ENCODE measurements at regions not wholly inside any gene's neighbourhood (a gene's known extent, or its start where the extent isn't known, plus 50 kb on each side); places are given as distances from the start of the nearest gene placed in this dataset.

- DNase-seq (no peak), ATAC-seq (ENCODE audit: low read depth) (no peak)
- ChIA-PET POLR2A (no interaction called here), CTCF (no interaction called here)
- no peak overlapping the region for H3K27ac Mint-ChIP-seq
- TF ChIP-seq CTCF (IDR thresholded peaks at IDR 0.05) = no peak
- H3K9me3 Mint-ChIP-seq = peaks cover 10% of the 10 kb centered on the region
- H3K36me3 Mint-ChIP-seq (ENCODE audit: low read depth) = no peaks in the 10 kb centered on the region
- intact Hi-C loops (cut with micrococcal nuclease) = no loop called here
- H3K4me1 Mint-ChIP-seq = no peaks in the 10 kb centered on the region
- H3K4me3 Mint-ChIP-seq = no peak overlapping the region
- H3K27me3 Mint-ChIP-seq = no peaks in the 10 kb centered on the region
Observed at GRCh38 chr7:155913291-155913690, 101.0 kb upstream of the SHH start.

DNA sequence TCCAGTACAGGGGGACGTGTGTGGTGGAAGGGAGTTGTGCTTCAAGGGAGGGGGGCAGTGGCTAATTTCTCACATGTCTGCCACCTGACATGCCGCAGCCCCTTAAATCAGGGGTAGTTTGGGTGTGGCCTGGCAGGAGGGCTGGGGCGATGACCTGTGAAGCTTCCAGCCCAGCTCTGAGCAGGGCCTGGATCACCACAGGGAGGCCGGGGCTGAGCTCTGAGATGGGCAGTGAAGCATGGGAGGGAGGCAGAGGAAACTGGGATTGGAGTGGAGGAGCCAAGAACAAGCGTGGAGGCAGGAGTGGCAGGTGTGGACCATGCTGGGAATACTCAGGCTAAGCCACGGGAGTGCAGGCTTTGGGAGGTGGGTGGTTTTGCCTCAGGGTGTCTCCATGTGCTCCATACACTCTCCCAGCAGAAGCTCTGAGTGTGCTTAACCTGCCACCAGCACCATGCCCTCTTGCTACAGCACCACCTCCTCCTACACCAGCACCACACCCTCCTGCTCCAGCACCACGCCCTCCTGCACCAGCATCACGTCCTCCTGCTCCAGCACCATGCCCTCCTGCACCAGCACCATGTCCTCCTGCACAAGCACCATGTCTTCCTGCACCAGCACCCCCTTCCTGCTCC, 99.3 kb upstream of the SHH start:
- Mint-ChIP-seq H3K4me1 (no peaks in the 10 kb centered on the region), H3K9me3 (peaks cover 10% of the 10 kb centered on the region), H3K27ac (no peak overlapping the region), H3K27me3 (no peaks in the 10 kb centered on the region), H3K36me3 (ENCODE audit: low read depth) (no peaks in the 10 kb centered on the region), H3K4me3 (no peak overlapping the region)
- DNase-seq = no peak
- intact Hi-C loops (cut with micrococcal nuclease) = no loop called here
- ChIA-PET CTCF (no interaction called here), POLR2A (no interaction called here)
- no peak for ATAC-seq (ENCODE audit: low read depth)
- TF ChIP-seq CTCF (IDR thresholded peaks at IDR 0.05) = no peak

GRCh38 chr7:155908385-155908784, 96.1 kb upstream of the SHH start:
- H3K4me3 Mint-ChIP-seq = no peak overlapping the region
- intact Hi-C loops (cut with micrococcal nuclease) = no loop called here
- no peaks in the 10 kb centered on the region for H3K4me1 Mint-ChIP-seq
- H3K27ac Mint-ChIP-seq = no peak overlapping the region
- ATAC-seq (ENCODE audit: low read depth) = no peak
- CTCF ChIA-PET = no interaction called here
- no peak for DNase-seq
- TF ChIP-seq CTCF (IDR thresholded peaks at IDR 0.05) = no peak
- no peaks in the 10 kb centered on the region for H3K27me3 Mint-ChIP-seq
- POLR2A ChIA-PET = no interaction called here
- H3K36me3 Mint-ChIP-seq (ENCODE audit: low read depth) = no peaks in the 10 kb centered on the region
- H3K9me3 Mint-ChIP-seq = peaks cover 10% of the 10 kb centered on the region

GRCh38 chr7:155907450-155908200, 95.4 kb upstream of the SHH start:
- Mint-ChIP-seq H3K27ac (no peak overlapping the region), H3K9me3 (peaks cover 8% of the 10 kb centered on the region), H3K27me3 (no peaks in the 10 kb centered on the region), H3K4me1 (no peaks in the 10 kb centered on the region), H3K4me3 (no peak overlapping the region), H3K36me3 (ENCODE audit: low read depth) (no peaks in the 10 kb centered on the region)
- ChIA-PET POLR2A (no interaction called here), CTCF (no interaction called here)
- ATAC-seq (ENCODE audit: low read depth) = no peak
- intact Hi-C loops (cut with micrococcal nuclease) = no loop called here
- no peak for DNase-seq
- no peak for TF ChIP-seq CTCF (IDR thresholded peaks at IDR 0.05)

GRCh38 chr7:155901176-155901575, 88.9 kb upstream of the SHH start:
- CTCF ChIA-PET = no interaction called here
- no peak overlapping the region for H3K4me3 Mint-ChIP-seq
- no peaks in the 10 kb centered on the region for H3K36me3 Mint-ChIP-seq (ENCODE audit: low read depth)
- no peaks in the 10 kb centered on the region for H3K4me1 Mint-ChIP-seq
- H3K27ac Mint-ChIP-seq = no peak overlapping the region
- ATAC-seq (ENCODE audit: low read depth) (no peak), DNase-seq (no peak)
- POLR2A ChIA-PET = no interaction called here
- H3K27me3 Mint-ChIP-seq = no peaks in the 10 kb centered on the region
- no peak for TF ChIP-seq CTCF (IDR thresholded peaks at IDR 0.05)
- H3K9me3 Mint-ChIP-seq = no peaks in the 10 kb centered on the region
- intact Hi-C loops (cut with micrococcal nuclease) = no loop called here

Measured in activated B cell treated with CpG ODN at 0.5 μM for 24 hours (primary cell).